GM06990 (cell line): ENCODE measurements at regions not wholly inside any gene's neighbourhood (a gene's known extent, or its start where the extent isn't known, plus 50 kb on each side); places are given as distances from the start of the nearest gene placed in this dataset.

Experiments used
- DNase-seq: peaks from one replicate; pipeline ENCODE4 v3.0.0-alpha.2; 2011; ENCODE audit not compliant: insufficient read length; ENCODE audit errors: extremely low read depth
- H3K27me3 ChIP-seq: replicated peaks from 2 replicates; pipeline ENCODE4 v1.6.0; 2011; ENCODE audit warnings: low read length; ENCODE audit not compliant: control insufficient read depth, insufficient read depth
- H3K36me3 ChIP-seq: 2 replicates; pipeline ENCODE4 v1.5.1; 2011; ENCODE audit warnings: low read length; ENCODE audit not compliant: control insufficient read depth, insufficient read depth
- H3K4me3 ChIP-seq: replicated peaks from 2 replicates; pipeline ENCODE4 v1.5.1; 2011; ENCODE audit warnings: low read depth, mild to moderate bottlenecking, control low read depth, low read length
- TF ChIP-seq, protein P1 (sequence below): IDR thresholded peaks from 2 replicates; pipeline ENCODE4 v1.5.1; 2011; ENCODE audit warnings: low read length, control low read depth, mild to moderate bottlenecking, inconsistent platforms; ENCODE audit not compliant: insufficient read depth, poor library complexity, severe bottlenecking

DNA sequence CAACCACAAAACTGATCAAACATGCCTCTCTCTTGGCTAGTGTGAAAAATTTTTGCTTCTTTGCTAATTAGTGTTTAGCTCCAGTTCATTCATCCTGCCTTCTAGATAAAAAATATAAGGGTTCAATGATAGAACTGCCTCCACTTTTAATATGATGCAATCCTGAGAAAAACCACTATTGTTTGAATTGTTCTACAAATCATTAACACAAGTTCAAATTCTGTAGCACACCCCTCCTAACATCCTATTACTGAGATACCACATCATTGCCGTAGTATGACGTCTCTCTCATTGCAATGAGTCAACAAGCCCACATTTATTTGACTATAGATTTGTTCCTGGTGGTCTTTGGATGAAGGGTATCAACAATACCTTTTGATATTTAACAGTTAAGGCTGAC, 365.8 kb upstream of the OPRM1 start:
- no peak for DNase-seq
- H3K27me3 ChIP-seq, result no peaks in the 10 kb centered on the region
- H3K36me3 ChIP-seq, result no peaks in the 10 kb centered on the region
- no peak overlapping the region for H3K4me3 ChIP-seq
- TF ChIP-seq, protein P1, sequence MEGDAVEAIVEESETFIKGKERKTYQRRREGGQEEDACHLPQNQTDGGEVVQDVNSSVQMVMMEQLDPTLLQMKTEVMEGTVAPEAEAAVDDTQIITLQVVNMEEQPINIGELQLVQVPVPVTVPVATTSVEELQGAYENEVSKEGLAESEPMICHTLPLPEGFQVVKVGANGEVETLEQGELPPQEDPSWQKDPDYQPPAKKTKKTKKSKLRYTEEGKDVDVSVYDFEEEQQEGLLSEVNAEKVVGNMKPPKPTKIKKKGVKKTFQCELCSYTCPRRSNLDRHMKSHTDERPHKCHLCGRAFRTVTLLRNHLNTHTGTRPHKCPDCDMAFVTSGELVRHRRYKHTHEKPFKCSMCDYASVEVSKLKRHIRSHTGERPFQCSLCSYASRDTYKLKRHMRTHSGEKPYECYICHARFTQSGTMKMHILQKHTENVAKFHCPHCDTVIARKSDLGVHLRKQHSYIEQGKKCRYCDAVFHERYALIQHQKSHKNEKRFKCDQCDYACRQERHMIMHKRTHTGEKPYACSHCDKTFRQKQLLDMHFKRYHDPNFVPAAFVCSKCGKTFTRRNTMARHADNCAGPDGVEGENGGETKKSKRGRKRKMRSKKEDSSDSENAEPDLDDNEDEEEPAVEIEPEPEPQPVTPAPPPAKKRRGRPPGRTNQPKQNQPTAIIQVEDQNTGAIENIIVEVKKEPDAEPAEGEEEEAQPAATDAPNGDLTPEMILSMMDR, result no peak

DNA sequence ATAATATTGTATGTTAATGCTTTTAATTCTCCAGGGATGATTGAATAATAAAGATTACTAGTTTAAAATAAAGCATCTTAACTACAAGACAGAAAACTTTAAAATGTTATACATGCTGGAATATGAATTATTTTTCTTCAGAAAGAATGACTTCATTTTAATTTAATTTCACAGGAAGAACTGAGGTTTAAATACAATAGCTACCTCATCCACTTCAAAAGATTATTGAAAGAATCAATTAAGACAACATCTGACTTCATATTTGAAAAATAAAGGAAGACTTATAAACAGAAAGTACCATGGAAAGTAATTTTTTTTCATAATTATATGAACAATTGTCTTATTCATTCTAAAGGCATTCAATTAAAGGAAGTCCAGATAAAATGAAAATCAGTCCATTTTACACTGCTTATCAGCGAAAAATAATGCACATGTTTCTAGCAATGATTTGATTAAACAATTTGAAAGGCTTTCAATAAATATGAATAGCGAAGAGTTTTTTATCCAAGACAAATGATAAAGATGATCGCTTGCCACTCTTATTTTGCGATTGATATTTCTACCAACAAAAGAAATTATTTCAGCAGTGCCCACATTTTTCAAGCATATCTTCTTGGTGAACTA, 368.5 kb upstream of the OPRM1 start:
- DNase-seq, result no peak
- H3K27me3 ChIP-seq, result no peaks in the 10 kb centered on the region
- H3K36me3 ChIP-seq, result no peaks in the 10 kb centered on the region
- TF ChIP-seq, protein P1, result no peak
- H3K4me3 ChIP-seq, result no peak overlapping the region

DNA sequence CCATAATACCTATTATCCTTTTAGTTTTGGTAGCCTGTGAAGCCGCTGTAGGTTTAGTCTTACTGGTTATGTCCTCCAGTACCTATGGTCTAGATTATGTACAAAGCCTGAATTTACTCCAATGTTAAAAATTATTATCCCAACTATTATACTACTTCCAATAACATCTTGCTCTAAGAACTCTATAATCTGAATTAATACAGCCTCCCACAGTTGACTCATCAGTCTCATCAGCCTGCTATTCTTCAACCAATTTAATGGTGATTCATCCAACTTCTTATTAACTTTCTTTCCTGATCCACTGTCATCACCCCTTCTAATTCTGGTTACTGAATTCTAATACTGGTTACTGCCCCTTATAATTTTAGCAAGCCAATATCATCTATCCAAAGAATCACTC, 370.3 kb upstream of the OPRM1 start:
- no peaks in the 10 kb centered on the region for H3K27me3 ChIP-seq
- DNase-seq, result no peak
- no peak overlapping the region for H3K4me3 ChIP-seq
- TF ChIP-seq, protein P1, result no peak
- no peaks in the 10 kb centered on the region for H3K36me3 ChIP-seq

DNA sequence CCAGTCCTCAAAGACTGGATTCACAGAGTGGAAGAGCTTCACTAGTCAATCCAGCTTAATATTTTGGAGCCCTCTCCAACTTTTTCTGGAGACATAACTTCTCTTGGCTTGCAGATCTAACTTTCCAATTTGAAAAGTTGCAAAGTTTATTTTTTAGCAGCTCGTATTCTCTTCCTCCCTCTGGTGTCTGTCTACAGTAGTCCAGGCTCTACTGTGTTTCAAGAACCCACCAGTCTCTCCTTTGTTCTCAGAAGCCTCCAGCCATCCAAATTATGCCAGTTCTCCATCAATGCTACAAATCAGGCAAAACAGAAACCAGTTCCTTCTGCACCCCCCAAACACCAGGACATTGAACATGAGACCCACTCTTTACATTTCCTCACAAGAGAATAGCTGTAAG, 376.1 kb upstream of the OPRM1 start:
- DNase-seq, result no peak
- TF ChIP-seq, protein P1, result no peak
- Histone ChIP-seq H3K27me3 (no peaks in the 10 kb centered on the region), H3K4me3 (no peak overlapping the region), H3K36me3 (no peaks in the 10 kb centered on the region)

DNA sequence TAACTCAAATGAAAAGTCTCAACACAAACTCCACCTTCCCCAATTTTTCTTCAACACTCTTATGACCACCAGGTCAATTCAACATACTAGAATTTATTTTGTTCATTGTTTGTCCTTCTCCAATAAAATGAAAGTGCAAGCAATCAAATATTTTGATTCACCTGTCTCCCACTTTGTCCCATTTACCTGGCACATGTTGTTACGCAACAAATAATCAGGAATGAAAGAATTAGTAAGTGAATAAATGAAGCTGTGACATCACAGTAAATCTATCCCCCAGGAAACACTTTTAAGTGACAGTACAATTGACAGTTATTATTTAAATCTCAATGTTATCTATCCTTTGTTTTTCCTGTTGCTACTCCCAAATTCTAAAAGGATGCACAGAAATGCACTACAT, 393.7 kb upstream of the OPRM1 start:
- Histone ChIP-seq H3K4me3 (no peak overlapping the region), H3K36me3 (no peaks in the 10 kb centered on the region), H3K27me3 (no peaks in the 10 kb centered on the region)
- TF ChIP-seq, protein P1, result no peak
- DNase-seq, result no peak

DNA sequence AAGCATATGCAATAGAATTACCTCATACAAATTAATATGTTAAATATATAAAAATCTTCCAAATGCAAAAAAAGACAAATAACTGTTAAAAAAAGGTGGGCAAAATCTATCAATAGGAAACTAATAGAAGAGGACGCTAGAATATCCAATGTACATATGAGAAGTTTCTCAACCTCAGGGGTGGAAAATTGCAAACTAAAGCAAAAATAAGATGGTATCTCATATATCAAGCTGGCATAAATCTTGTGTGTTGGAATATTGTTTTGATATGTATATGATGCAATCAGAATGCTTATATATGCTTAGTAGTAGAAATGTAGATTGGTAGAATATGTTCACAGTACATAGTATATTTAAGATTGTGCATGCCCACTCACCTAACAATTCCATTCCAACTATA, 395.0 kb upstream of the OPRM1 start:
- Histone ChIP-seq H3K27me3 (no peaks in the 10 kb centered on the region), H3K4me3 (no peak overlapping the region)

More for the DNA sequence above, 395.0 kb upstream of the OPRM1 start:
- TF ChIP-seq, protein P1, result no peak
- no peaks in the 10 kb centered on the region for H3K36me3 ChIP-seq
- DNase-seq, result no peak
